GM10266 (cell line): ENCODE measurements at regions not wholly inside any gene's neighbourhood (a gene's known extent, or its start where the extent isn't known, plus 50 kb on each side); places are given as distances from the start of the nearest gene placed in this dataset.

Source experiments
- DNase-seq: peaks from one replicate; pipeline ENCODE4 v3.0.0; 2012; ENCODE audit errors: extremely low spot score
- TF ChIP-seq, protein P1 (sequence below): IDR thresholded peaks from 2 replicates; pipeline ENCODE4 v1.5.1; 2012; ENCODE audit warnings: mild to moderate bottlenecking, low read depth; ENCODE audit not compliant: control insufficient read depth, insufficient read depth; ENCODE audit errors: missing control alignments

GRCh38 chr7:10845225-10845624 lies 128.4 kb upstream of the PHF14 start:
- TF ChIP-seq, protein P1, sequence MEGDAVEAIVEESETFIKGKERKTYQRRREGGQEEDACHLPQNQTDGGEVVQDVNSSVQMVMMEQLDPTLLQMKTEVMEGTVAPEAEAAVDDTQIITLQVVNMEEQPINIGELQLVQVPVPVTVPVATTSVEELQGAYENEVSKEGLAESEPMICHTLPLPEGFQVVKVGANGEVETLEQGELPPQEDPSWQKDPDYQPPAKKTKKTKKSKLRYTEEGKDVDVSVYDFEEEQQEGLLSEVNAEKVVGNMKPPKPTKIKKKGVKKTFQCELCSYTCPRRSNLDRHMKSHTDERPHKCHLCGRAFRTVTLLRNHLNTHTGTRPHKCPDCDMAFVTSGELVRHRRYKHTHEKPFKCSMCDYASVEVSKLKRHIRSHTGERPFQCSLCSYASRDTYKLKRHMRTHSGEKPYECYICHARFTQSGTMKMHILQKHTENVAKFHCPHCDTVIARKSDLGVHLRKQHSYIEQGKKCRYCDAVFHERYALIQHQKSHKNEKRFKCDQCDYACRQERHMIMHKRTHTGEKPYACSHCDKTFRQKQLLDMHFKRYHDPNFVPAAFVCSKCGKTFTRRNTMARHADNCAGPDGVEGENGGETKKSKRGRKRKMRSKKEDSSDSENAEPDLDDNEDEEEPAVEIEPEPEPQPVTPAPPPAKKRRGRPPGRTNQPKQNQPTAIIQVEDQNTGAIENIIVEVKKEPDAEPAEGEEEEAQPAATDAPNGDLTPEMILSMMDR, result no peak
- no peak for DNase-seq

DNA sequence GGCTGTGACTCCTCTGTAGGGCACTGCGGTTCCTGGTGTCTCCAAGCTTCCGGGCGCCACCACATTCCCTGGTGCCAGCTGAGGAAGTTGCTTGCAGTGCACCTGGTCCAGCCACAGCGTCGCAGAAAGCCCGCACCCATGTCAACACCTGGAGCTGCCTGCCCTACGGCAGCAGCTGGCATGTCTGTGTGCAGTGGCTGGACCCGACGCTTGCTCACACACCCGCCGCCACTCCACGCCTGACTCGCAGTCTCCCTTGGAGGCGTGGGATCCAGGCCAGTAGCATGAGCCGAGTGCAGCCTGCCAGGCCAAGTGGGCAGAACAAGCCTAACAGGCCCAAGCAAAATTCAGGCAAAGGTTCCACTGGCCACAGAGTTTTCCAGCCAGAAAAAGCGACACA lies 118.1 kb upstream of the PHF14 start:
- TF ChIP-seq, protein P1, result no peak
- no peak for DNase-seq

DNA sequence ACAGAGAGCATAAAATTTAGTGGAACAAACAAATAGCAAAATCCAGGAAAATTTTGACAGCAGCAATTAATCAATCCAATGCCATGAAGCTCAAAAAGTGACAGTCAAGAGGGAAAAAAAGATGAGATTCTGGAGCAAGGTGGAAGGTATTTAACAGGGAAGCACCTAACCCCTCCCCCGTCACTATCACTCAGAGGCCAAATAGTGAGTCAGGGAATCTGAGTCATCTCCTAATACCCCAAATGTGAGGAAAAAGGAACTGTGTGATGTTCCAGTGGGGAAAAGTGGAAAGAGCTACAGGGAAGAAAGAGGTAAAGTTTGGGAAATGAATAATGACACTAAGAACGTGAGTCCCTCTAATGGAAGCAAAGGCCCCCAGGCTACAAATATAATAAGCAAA lies 113.2 kb upstream of the PHF14 start:
- DNase-seq, result no peak
- TF ChIP-seq, protein P1, result no peak

GRCh38 chr7:10863476-10863875 lies 110.2 kb upstream of the PHF14 start:
- TF ChIP-seq, protein P1, result no peak
- no peak for DNase-seq

DNA sequence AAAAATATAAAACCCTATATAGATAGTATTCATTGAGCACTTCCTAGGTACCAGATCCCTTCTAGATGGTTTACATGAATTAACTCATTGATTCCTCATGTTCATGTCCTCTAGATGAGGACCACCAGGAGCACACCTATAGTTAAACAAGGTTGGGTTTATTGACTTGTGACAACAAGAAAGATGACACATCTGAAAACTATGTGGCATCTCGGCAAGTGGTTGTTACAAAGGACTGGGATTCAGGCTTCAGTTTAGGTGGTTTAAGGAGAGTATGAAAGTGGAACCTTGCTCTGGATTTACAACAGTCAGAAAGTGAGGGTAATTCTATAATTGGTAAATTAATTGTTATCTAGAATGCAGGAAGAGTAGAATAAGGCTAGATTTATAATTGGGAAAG lies 99.0 kb upstream of the PHF14 start:
- TF ChIP-seq, protein P1, result no peak
- DNase-seq, result no peak

DNA sequence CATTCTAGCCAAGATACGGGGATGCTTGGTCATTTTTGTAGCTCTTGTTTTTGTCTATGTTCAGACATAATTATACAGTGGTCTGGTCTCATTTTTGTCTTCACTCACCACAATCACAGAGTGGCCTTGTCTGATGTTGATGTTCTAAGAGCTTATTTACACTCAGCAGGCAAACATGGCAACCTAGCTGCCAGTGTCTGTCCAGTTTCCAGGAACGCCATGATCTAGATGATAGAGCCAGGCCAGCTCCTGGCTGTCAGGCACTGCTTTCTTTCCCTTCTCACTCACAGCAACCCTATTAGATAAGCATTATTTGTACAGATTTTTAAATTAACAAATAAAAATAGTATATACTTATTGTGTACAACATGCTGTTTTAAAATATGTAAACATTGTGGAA lies 98.6 kb upstream of the PHF14 start:
- no peak for DNase-seq
- TF ChIP-seq, protein P1, result no peak

GRCh38 chr7:10888861-10889260 lies 84.8 kb upstream of the PHF14 start:
- TF ChIP-seq, protein P1, result no peak
- no peak for DNase-seq
